Activated B cell treated with CpG ODN at 0.5 μM for 24 hours (primary cell): ENCODE measurements at regions not wholly inside any gene's neighbourhood (a gene's known extent, or its start where the extent isn't known, plus 50 kb on each side); places are given as distances from the start of the nearest gene placed in this dataset.

Experiments
- ATAC-seq: fragments of 200-7000 bp; cut with Tn5 transposase; one replicate; pipeline ENCODE4 v1.10.0; 2021; ENCODE audit warnings: low read depth, mild to moderate bottlenecking, moderate library complexity
- CTCF ChIA-PET: fragments of 350-600 bp; sonication (Branson Sonifier 250); formaldehyde crosslinking; loops from one replicate; lab custom pipeline; 2021; ENCODE audit warnings: antibody characterized with exemption; lab: Charles Lee
- POLR2A ChIA-PET: fragments of 350-600 bp; sonication (Branson Sonifier 250); formaldehyde crosslinking; loops from one replicate; lab custom pipeline; 2021; ENCODE audit warnings: antibody characterized with exemption; lab: Charles Lee
- DNase-seq: peaks from one replicate; pipeline ENCODE4 v3.0.0; 2022
- H3K27ac Mint-ChIP-seq: one replicate; pipeline ENCODE4 v1.8.0; 2020; ENCODE audit warnings: mixed read lengths
- H3K27me3 Mint-ChIP-seq: one replicate; pipeline ENCODE4 v1.8.0; 2021; ENCODE audit warnings: mixed read lengths
- H3K36me3 Mint-ChIP-seq: one replicate; pipeline ENCODE4 v1.8.0; 2021; ENCODE audit warnings: low read depth, mixed read lengths
- H3K4me1 Mint-ChIP-seq: one replicate; pipeline ENCODE4 v1.8.0; 2021; ENCODE audit warnings: mixed read lengths
- H3K4me3 Mint-ChIP-seq: one replicate; pipeline ENCODE4 v1.8.0; 2020; ENCODE audit warnings: mild to moderate bottlenecking, mixed read lengths
- H3K9me3 Mint-ChIP-seq: one replicate; pipeline ENCODE4 v1.8.0; 2020; ENCODE audit warnings: mixed read lengths
- CTCF ChIP-seq: fragments of 200-600 bp; IDR thresholded peaks from one replicate; pipeline ENCODE4 v1.8.0; 2022; ENCODE audit warnings: antibody characterized with exemption, mild to moderate bottlenecking
- intact Hi-C: fragments of 100-400 bp; cut with micrococcal nuclease; formaldehyde crosslinking; loops from one replicate; pipeline ENCODE4 v1.15.1; 2024

- Mint-ChIP-seq H3K36me3 (no peaks in the 10 kb centered on the region), H3K4me3 (no peak overlapping the region), H3K9me3 (no peaks in the 10 kb centered on the region), H3K27ac (no peak overlapping the region), H3K27me3 (no peaks in the 10 kb centered on the region), H3K4me1 (no peaks in the 10 kb centered on the region)
- ATAC-seq (no peak), DNase-seq (no peak)
- ChIA-PET POLR2A (no interaction called here), CTCF (no interaction called here)
- intact Hi-C loops = no loop called here
- no peak for TF ChIP-seq CTCF
Measured at GRCh38 chr6:80725156-80725930, 618.9 kb downstream of the BCKDHB start.

- Mint-ChIP-seq H3K27ac (no peak overlapping the region), H3K36me3 (no peaks in the 10 kb centered on the region), H3K27me3 (no peaks in the 10 kb centered on the region), H3K4me1 (no peaks in the 10 kb centered on the region), H3K9me3 (peaks cover 2% of the 10 kb centered on the region), H3K4me3 (no peak overlapping the region)
- no peak for ATAC-seq
- TF ChIP-seq CTCF = no peak
- intact Hi-C loops = no loop called here
- POLR2A ChIA-PET = no interaction called here
- CTCF ChIA-PET = no interaction called here
- no peak for DNase-seq
Measured at GRCh38 chr6:80720824-80721223, 614.4 kb downstream of the BCKDHB start.

GRCh38 chr6:80714513-80714912 is 608.0 kb downstream of the BCKDHB start:
- ChIA-PET CTCF (no interaction called here), POLR2A (no interaction called here)
- Mint-ChIP-seq H3K36me3 (no peaks in the 10 kb centered on the region), H3K27me3 (no peaks in the 10 kb centered on the region), H3K4me3 (no peak overlapping the region), H3K27ac (no peak overlapping the region), H3K9me3 (peaks cover under 1% of the 10 kb centered on the region), H3K4me1 (no peaks in the 10 kb centered on the region)
- no peak for TF ChIP-seq CTCF
- intact Hi-C loops = no loop called here
- ATAC-seq = no peak
- no peak for DNase-seq

- ChIA-PET CTCF (no interaction called here), POLR2A (no interaction called here)
- DNase-seq = no peak
- no peak for ATAC-seq
- Mint-ChIP-seq H3K4me1 (no peaks in the 10 kb centered on the region), H3K27me3 (no peaks in the 10 kb centered on the region), H3K4me3 (no peak overlapping the region), H3K27ac (no peak overlapping the region), H3K9me3 (peaks cover 20% of the 10 kb centered on the region), H3K36me3 (no peaks in the 10 kb centered on the region)
- intact Hi-C loops = no loop called here
- no peak for TF ChIP-seq CTCF
Measured at GRCh38 chr6:80698459-80698858, 592.0 kb downstream of the BCKDHB start.

GRCh38 chr6:80696268-80696667 is 589.8 kb downstream of the BCKDHB start:
- intact Hi-C loops = no loop called here
- H3K27me3 Mint-ChIP-seq = no peaks in the 10 kb centered on the region
- ChIA-PET POLR2A (no interaction called here), CTCF (no interaction called here)
- no peak for TF ChIP-seq CTCF
- no peak overlapping the region for H3K27ac Mint-ChIP-seq
- H3K4me3 Mint-ChIP-seq = no peak overlapping the region
- peaks cover 16% of the 10 kb centered on the region for H3K9me3 Mint-ChIP-seq
- no peaks in the 10 kb centered on the region for H3K4me1 Mint-ChIP-seq
- ATAC-seq (no peak), DNase-seq (no peak)
- H3K36me3 Mint-ChIP-seq = no peaks in the 10 kb centered on the region
